Neural progenitor cell (in vitro differentiated cells): ENCODE measurements at regions not wholly inside any gene's neighbourhood (a gene's known extent, or its start where the extent isn't known, plus 50 kb on each side); places are given as distances from the start of the nearest gene placed in this dataset.

ENCODE experiments used
- EZH2phosphoT487 ChIP-seq: fragments of 200-600 bp; sonication (generic); IDR thresholded peaks from 2 replicates; pipeline ENCODE4 v1.6.1; 2017; ENCODE audit warnings: antibody characterized with exemption
- TF ChIP-seq, protein P1 (sequence below): fragments of 200-600 bp; sonication (generic); IDR thresholded peaks from 2 replicates; pipeline ENCODE4 v1.5.1; 2017; ENCODE audit warnings: antibody characterized with exemption, mild to moderate bottlenecking

DNA sequence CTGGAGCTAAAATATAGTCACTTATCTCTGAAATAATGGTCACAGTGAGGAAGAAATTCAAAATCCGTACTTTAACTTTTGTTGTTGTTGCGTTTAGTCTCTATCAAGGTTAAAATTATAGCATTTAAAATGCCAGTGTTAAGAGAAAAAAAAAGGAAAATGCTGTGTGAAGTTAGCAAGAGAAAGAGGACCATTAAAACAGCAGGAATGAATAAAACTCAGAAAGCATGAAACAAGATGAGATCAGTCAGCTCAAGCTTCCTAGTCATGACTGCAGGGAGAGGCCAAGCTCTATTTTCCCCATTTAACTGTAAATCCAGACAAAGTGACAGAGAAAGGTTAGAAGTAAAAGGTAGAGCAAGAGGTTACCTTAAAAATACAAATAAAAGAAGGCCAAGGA is 281.7 kb upstream of the ATP5MC3 start:
- TF ChIP-seq EZH2phosphoT487, result no peak
- TF ChIP-seq, protein P1, sequence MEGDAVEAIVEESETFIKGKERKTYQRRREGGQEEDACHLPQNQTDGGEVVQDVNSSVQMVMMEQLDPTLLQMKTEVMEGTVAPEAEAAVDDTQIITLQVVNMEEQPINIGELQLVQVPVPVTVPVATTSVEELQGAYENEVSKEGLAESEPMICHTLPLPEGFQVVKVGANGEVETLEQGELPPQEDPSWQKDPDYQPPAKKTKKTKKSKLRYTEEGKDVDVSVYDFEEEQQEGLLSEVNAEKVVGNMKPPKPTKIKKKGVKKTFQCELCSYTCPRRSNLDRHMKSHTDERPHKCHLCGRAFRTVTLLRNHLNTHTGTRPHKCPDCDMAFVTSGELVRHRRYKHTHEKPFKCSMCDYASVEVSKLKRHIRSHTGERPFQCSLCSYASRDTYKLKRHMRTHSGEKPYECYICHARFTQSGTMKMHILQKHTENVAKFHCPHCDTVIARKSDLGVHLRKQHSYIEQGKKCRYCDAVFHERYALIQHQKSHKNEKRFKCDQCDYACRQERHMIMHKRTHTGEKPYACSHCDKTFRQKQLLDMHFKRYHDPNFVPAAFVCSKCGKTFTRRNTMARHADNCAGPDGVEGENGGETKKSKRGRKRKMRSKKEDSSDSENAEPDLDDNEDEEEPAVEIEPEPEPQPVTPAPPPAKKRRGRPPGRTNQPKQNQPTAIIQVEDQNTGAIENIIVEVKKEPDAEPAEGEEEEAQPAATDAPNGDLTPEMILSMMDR, result no peak
